Trophoblast cell (in vitro differentiated cells and primary cell): ENCODE measurements at regions not wholly inside any gene's neighbourhood (a gene's known extent, or its start where the extent isn't known, plus 50 kb on each side); places are given as distances from the start of the nearest gene placed in this dataset.

Experiments
- DNase-seq, 2 donors: peaks; one replicate each; pipeline ENCODE4 v3.0.0-alpha.2; 2016
- H2AFZ ChIP-seq: 2 replicates; pipeline ENCODE4 v1.6.1; 2013; ENCODE audit warnings: low read length, moderate library complexity, mild to moderate bottlenecking; ENCODE audit not compliant: insufficient read depth, poor library complexity
- H2AK5ac ChIP-seq: 2 replicates; pipeline ENCODE4 v1.6.1; 2013; ENCODE audit warnings: mild to moderate bottlenecking, low read length
- H2BK120ac ChIP-seq: 2 replicates; pipeline ENCODE4 v1.6.1; 2013; ENCODE audit warnings: low read length, mild to moderate bottlenecking, moderate library complexity; ENCODE audit not compliant: insufficient read depth, poor library complexity
- H2BK12ac ChIP-seq: 2 replicates; pipeline ENCODE4 v1.6.1; 2013; ENCODE audit warnings: mild to moderate bottlenecking, low read length, moderate library complexity
- H2BK5ac ChIP-seq: 2 replicates; pipeline ENCODE4 v1.6.1; 2013; ENCODE audit warnings: low read length, low read depth, moderate library complexity, mild to moderate bottlenecking; ENCODE audit not compliant: poor library complexity
- H3K14ac ChIP-seq: 2 replicates; pipeline ENCODE4 v1.6.1; 2013; ENCODE audit warnings: mild to moderate bottlenecking, low read length
- H3K18ac ChIP-seq: 2 replicates; pipeline ENCODE4 v1.6.1; 2013; ENCODE audit warnings: mild to moderate bottlenecking, low read length
- H3K23ac ChIP-seq: 2 replicates; pipeline ENCODE4 v1.6.1; 2013; ENCODE audit warnings: low read length
- H3K27ac ChIP-seq: 2 replicates; pipeline ENCODE4 v1.5.1; 2013; ENCODE audit warnings: low read depth, mild to moderate bottlenecking, inconsistent platforms, low read length, moderate library complexity
- H3K27me3 ChIP-seq: 2 replicates; pipeline ENCODE4 v1.6.1; 2013; ENCODE audit warnings: inconsistent platforms, mild to moderate bottlenecking, low read length, moderate library complexity; ENCODE audit not compliant: insufficient read depth
- H3K36me3 ChIP-seq, 2 experiments: 1 replicate in 1 of 2; 2 replicates in 1 of 2; pipeline ENCODE4 v1.6.1; 2013; ENCODE audit warnings: low read length in 2 of 2, mild to moderate bottlenecking in 2 of 2, moderate library complexity in 1 of 2; ENCODE audit not compliant: insufficient read depth in 2 of 2, control insufficient read depth in 1 of 2
- H3K4ac ChIP-seq: 2 replicates; pipeline ENCODE4 v1.6.1; 2013; ENCODE audit warnings: low read depth, mild to moderate bottlenecking, low read length, moderate library complexity
- H3K4me1 ChIP-seq, 2 experiments: 1 replicate in 1 of 2; 2 replicates in 1 of 2; pipeline ENCODE4 v1.6.1; 2013; ENCODE audit warnings: low read length in 2 of 2, mild to moderate bottlenecking in 2 of 2, moderate library complexity in 1 of 2; ENCODE audit not compliant: insufficient read depth in 2 of 2, control insufficient read depth in 1 of 2
- H3K4me2 ChIP-seq: 2 replicates; pipeline ENCODE4 v1.6.1; 2013; ENCODE audit warnings: inconsistent platforms, mild to moderate bottlenecking, low read length, moderate library complexity
- H3K4me3 ChIP-seq: 2 replicates; pipeline ENCODE4 v1.5.1; 2013; ENCODE audit warnings: mild to moderate bottlenecking, low read depth, low read length, inconsistent platforms
- H3K79me1 ChIP-seq: one replicate; pipeline ENCODE4 v1.6.1; 2013; ENCODE audit warnings: low read length
- H3K79me2 ChIP-seq: 2 replicates; pipeline ENCODE4 v1.6.1; 2013; ENCODE audit warnings: low read length, mild to moderate bottlenecking; ENCODE audit not compliant: control insufficient read depth, insufficient read depth, poor library complexity
- H3K9ac ChIP-seq: 2 replicates; pipeline ENCODE4 v1.6.1; 2013; ENCODE audit warnings: mild to moderate bottlenecking, low read length
- H3K9me3 ChIP-seq: 2 replicates; pipeline ENCODE4 v1.6.1; 2013; ENCODE audit warnings: low read depth, mild to moderate bottlenecking, control low read depth, inconsistent platforms, low read length; ENCODE audit not compliant: insufficient read depth
- H4K12ac ChIP-seq: 2 replicates; pipeline ENCODE4 v1.6.1; 2013; ENCODE audit warnings: low read depth, mild to moderate bottlenecking, low read length, moderate library complexity
- H4K8ac ChIP-seq: 2 replicates; pipeline ENCODE4 v1.6.1; 2013; ENCODE audit warnings: low read depth, mild to moderate bottlenecking, low read length, moderate library complexity
- H4K91ac ChIP-seq: one replicate; pipeline ENCODE4 v1.6.1; 2013; ENCODE audit warnings: low read depth, mild to moderate bottlenecking, low read length, moderate library complexity
- WGBS: extraction: QIAGEN DNeasy Blood & Tissue Kit; methylation state at CpG from one replicate; pipeline ENCODE4 v1.1.7; 2013; ENCODE audit warnings: missing lambda C conversion rate; ENCODE audit not compliant: insufficient read length, insufficient coverage; ENCODE audit errors: extremely low coverage; 5-methylcytosine and 5-hydroxymethylcytosine counted together

DNA sequence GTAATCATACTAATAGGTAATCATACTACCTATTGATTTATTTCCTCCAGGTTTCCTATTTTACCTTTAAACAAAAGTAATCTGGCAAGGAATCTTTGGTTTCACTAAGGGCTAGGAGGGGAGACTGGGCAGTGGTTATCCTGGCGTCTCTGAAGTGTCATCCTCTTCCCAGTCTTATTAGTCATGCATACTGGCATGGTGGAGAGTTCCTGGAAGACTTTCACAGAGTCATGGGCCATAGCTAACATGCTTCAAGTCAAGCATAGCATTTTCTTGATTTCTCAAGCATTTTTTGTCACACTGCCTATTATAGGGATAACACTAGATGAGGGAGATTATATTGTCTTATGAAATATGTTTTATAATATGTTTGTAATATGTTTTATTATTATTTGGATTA lies 64.0 kb upstream of the ASB17 start:
- no peak overlapping the region for H2AFZ ChIP-seq
- DNase-seq, result peak; percentile 61 to 83
- H3K36me3 ChIP-seq, result no peaks in the 10 kb centered on the region
- no peak overlapping the region for H3K23ac ChIP-seq
- H3K4me2 ChIP-seq, result no peak overlapping the region
- no peak overlapping the region for H2BK12ac ChIP-seq
- no peak overlapping the region for H3K27ac ChIP-seq
- H2BK5ac ChIP-seq, result no peak overlapping the region
- H3K9me3 ChIP-seq, result peaks cover 2% of the 10 kb centered on the region
- H3K27me3 ChIP-seq, result no peaks in the 10 kb centered on the region
- H3K9ac ChIP-seq, result no peak overlapping the region
- H4K12ac ChIP-seq, result no peak overlapping the region
- H2AK5ac ChIP-seq, result no peak overlapping the region
- H3K79me2 ChIP-seq, result no peaks in the 10 kb centered on the region
- no peak overlapping the region for H2BK120ac ChIP-seq
- no peaks in the 10 kb centered on the region for H3K4me1 ChIP-seq
- H4K8ac ChIP-seq, result no peak overlapping the region
- H3K14ac ChIP-seq, result no peak overlapping the region
- no peak overlapping the region for H3K4me3 ChIP-seq
- no CpG with 5 or more reads among the region's 1 CpG for WGBS
- no peak overlapping the region for H3K4ac ChIP-seq
- H3K79me1 ChIP-seq, result no peaks in the 10 kb centered on the region
- no peak overlapping the region for H4K91ac ChIP-seq
- H3K18ac ChIP-seq, result no peak overlapping the region

DNA sequence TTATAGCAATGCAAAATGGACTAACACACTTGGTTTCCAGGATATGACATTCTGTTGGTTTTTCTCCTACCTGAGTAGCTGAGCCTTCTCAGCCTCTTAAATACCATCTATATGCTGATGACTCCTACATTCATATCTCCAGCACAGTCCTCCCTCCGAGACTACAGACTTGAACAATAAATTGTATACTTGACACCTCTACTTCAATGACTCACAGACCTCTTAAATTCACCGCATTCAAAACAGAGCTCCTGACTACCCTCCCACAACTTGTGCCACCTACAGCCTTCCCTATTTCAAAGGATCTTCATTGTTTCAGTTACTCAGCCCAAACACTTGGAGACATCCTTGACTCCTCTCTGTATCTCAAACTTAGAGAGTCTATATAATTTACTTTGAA lies 66.8 kb upstream of the ASB17 start:
- Histone ChIP-seq H4K12ac (no peak overlapping the region), H3K9ac (no peak overlapping the region), H3K27me3 (no peaks in the 10 kb centered on the region), H3K14ac (no peak overlapping the region), H3K4me3 (no peak overlapping the region), H3K36me3 (no peaks in the 10 kb centered on the region), H3K4ac (no peak overlapping the region), H2BK120ac (no peak overlapping the region), H3K79me2 (no peaks in the 10 kb centered on the region), H4K8ac (no peak overlapping the region), H3K18ac (no peak overlapping the region), H3K27ac (no peak overlapping the region), H2AK5ac (no peak overlapping the region), H3K4me1 (no peaks in the 10 kb centered on the region), H2AFZ (no peak overlapping the region), H4K91ac (no peak overlapping the region), H2BK5ac (no peak overlapping the region), H3K4me2 (no peak overlapping the region), H3K9me3 (peaks cover 2% of the 10 kb centered on the region), H3K23ac (no peak overlapping the region), H3K79me1 (no peaks in the 10 kb centered on the region), H2BK12ac (no peak overlapping the region)
- no peak for DNase-seq
- WGBS, result no CpG with 5 or more reads among the region's 2 CpGs

- Histone ChIP-seq H3K27me3 (no peaks in the 10 kb centered on the region), H2BK5ac (no peak overlapping the region), H3K9me3 (peaks cover 2% of the 10 kb centered on the region), H4K8ac (no peak overlapping the region), H3K23ac (no peak overlapping the region), H2BK12ac (no peak overlapping the region), H3K4me2 (no peak overlapping the region), H2AFZ (no peak overlapping the region), H3K18ac (no peak overlapping the region), H3K4me3 (no peak overlapping the region), H3K36me3 (no peaks in the 10 kb centered on the region), H2BK120ac (no peak overlapping the region), H3K4me1 (no peaks in the 10 kb centered on the region), H4K91ac (no peak overlapping the region), H3K4ac (no peak overlapping the region), H3K14ac (no peak overlapping the region), H2AK5ac (no peak overlapping the region), H3K9ac (no peak overlapping the region), H3K27ac (no peak overlapping the region), H3K79me1 (peaks cover 1% of the 10 kb centered on the region), H4K12ac (no peak overlapping the region), H3K79me2 (no peaks in the 10 kb centered on the region)
- WGBS, result no CpG with 5 or more reads among the region's 1 CpG
- DNase-seq, result no peak
Measured at GRCh38 chr1:76003946-76004345, 70.6 kb upstream of the ST6GALNAC3 start.

DNA sequence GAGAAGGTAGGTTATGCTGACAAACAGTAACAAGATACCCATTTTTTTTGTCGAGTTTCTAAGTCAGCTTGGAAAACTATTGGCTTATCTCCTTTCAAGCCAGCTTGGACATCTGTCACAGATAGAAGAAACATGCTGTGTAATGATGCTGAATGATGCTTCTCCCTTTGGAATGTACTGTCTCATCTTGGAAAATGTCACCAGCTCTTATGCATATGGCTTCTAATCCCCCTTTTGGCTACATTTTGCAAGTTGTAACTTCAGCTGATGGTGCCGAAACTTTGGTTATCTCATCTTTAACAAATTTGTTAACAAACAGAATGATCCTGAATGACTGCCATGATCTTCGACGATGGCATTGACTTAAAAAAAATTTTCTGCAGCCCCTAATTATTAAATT lies 68.8 kb upstream of the ST6GALNAC3 start:
- Histone ChIP-seq H3K79me2 (no peaks in the 10 kb centered on the region), H2BK12ac (no peak overlapping the region), H2BK5ac (no peak overlapping the region), H3K4me3 (no peak overlapping the region), H3K4ac (no peak overlapping the region), H3K14ac (no peak overlapping the region), H3K27ac (no peak overlapping the region), H3K9ac (no peak overlapping the region), H3K23ac (no peak overlapping the region), H4K8ac (no peak overlapping the region), H3K79me1 (peaks cover 1% of the 10 kb centered on the region), H3K27me3 (no peaks in the 10 kb centered on the region), H2AK5ac (no peak overlapping the region), H2BK120ac (no peak overlapping the region), H3K18ac (no peak overlapping the region), H4K12ac (no peak overlapping the region), H4K91ac (no peak overlapping the region), H3K4me2 (no peak overlapping the region), H2AFZ (no peak overlapping the region), H3K9me3 (peaks cover under 1% of the 10 kb centered on the region), H3K36me3 (no peaks in the 10 kb centered on the region), H3K4me1 (no peaks in the 10 kb centered on the region)
- no peak for DNase-seq
- WGBS, result no CpG with 5 or more reads among the region's 4 CpGs
